ENCODE measurements at regions not wholly inside any gene's neighbourhood (a gene's known extent, or its start where the extent isn't known, plus 50 kb on each side); places are given as distances from the start of the nearest gene placed in this dataset.
"Not testable (repeated sequence)": the region's sequence is repeated elsewhere in the genome, so short reads cannot be mapped to it uniquely, and the experiment has no call there.

- not testable (repeated sequence) for DNase-seq
These were observed 76.5 kb upstream of the LINC00632 start for GRCh38 chrX:140633105-140633504.

GRCh38 chrX:140608111-140608510, 101.4 kb upstream of the LINC00632 start:
- TF ChIP-seq POLR2A (IDR thresholded peaks at IDR 0.05; ENCODE audit: low read length) (no peak), GATA1 (IDR thresholded peaks at IDR 0.05; ENCODE audit: low read depth, low read length) (no peak)
- DNase-seq: no peak

GRCh38 chrX:140602140-140602539, 97.3 kb upstream of the SOX3 start:
- no peak for DNase-seq
- TF ChIP-seq POLR2A (IDR thresholded peaks at IDR 0.05; ENCODE audit: low read length) (no peak), GATA1 (IDR thresholded peaks at IDR 0.05; ENCODE audit: low read depth, low read length) (no peak)

- no peak for DNase-seq
- TF ChIP-seq GATA1 (IDR thresholded peaks at IDR 0.05; ENCODE audit: low read depth, low read length): no peak
- no peak for TF ChIP-seq POLR2A (IDR thresholded peaks at IDR 0.05; ENCODE audit: low read length)
These were observed 95.0 kb upstream of the SOX3 start for GRCh38 chrX:140599851-140600250.

GRCh38 chrX:140589657-140590056, 84.8 kb upstream of the SOX3 start:
- no peak for TF ChIP-seq POLR2A (IDR thresholded peaks at IDR 0.05; ENCODE audit: low read length)
- DNase-seq: no peak

- TF ChIP-seq GATA1 (IDR thresholded peaks at IDR 0.05; ENCODE audit: low read depth, low read length): no peak
- TF ChIP-seq POLR2A (IDR thresholded peaks at IDR 0.05; ENCODE audit: low read length): no peak
These were observed 82.1 kb upstream of the SOX3 start for GRCh38 chrX:140586951-140587350.

GRCh38 chrX:140580478-140580877, 75.6 kb upstream of the SOX3 start:
- DNase-seq: no peak
- TF ChIP-seq POLR2A (IDR thresholded peaks at IDR 0.05; ENCODE audit: low read length): no peak
- no peak for TF ChIP-seq GATA1 (IDR thresholded peaks at IDR 0.05; ENCODE audit: low read depth, low read length)

More at GRCh38 chrX:140586951-140587350, 82.1 kb upstream of the SOX3 start:
- no peak for DNase-seq

GRCh38 chrX:140572724-140573123, 67.9 kb upstream of the SOX3 start:
- DNase-seq: peak; percentile 0 to 7
- TF ChIP-seq GATA1 (IDR thresholded peaks at IDR 0.05; ENCODE audit: low read depth, low read length) (no peak), POLR2A (IDR thresholded peaks at IDR 0.05; ENCODE audit: low read length) (no peak)

- TF ChIP-seq POLR2A (IDR thresholded peaks at IDR 0.05; ENCODE audit: low read length) (no peak), GATA1 (IDR thresholded peaks at IDR 0.05; ENCODE audit: low read depth, low read length) (no peak)
- DNase-seq: no peak
These were observed 59.0 kb upstream of the SOX3 start for GRCh38 chrX:140563893-140564292.

Measured in erythroblast (primary cell).